GM12878 (cell line): ENCODE measurements at regions not wholly inside any gene's neighbourhood (a gene's known extent, or its start where the extent isn't known, plus 50 kb on each side); places are given as distances from the start of the nearest gene placed in this dataset.

Source experiments
- ATAC-seq: fragments of 200-7000 bp; cut with Tn5 transposase; 3 replicates; pipeline ENCODE4 v1.9.1; 2020; ENCODE audit warnings: mild to moderate bottlenecking, moderate library complexity
- BruUV-seq: library from RNA; stranded (reverse); fragments of 400-500 nt; replicated peaks from 2 replicates; lab custom pipeline; 2021; lab: Mats Ljungman, UMichigan
- CTCF ChIA-PET: fragments of 300-600 bp; sonication (Branson Sonifier 250); formaldehyde crosslinking; extraction: SDS; loops from one replicate; lab custom pipeline; 2021; ENCODE audit warnings: inconsistent platforms; lab: Yijun Ruan, JAX
- POLR2A ChIA-PET: fragments of 350-600 bp; formaldehyde crosslinking; extraction: SDS; loops from one replicate; lab custom pipeline; 2021; ENCODE audit warnings: inconsistent platforms; lab: Charles Lee
- RAD21 ChIA-PET: fragments of 300-600 bp; sonication (Branson Sonifier 250); formaldehyde crosslinking; loops from one replicate; lab custom pipeline; 2023; ENCODE audit warnings: antibody characterized with exemption; ENCODE audit not compliant: unreplicated experiment; lab: Charles Lee
- SMC1A ChIA-PET: fragments of 300-600 bp; sonication (Branson Sonifier 250); formaldehyde crosslinking; loops from one replicate; lab custom pipeline; 2023; ENCODE audit not compliant: unreplicated experiment, uncharacterized antibody; lab: Charles Lee
- DNase-seq: peaks from one replicate; pipeline ENCODE4 v3.0.0-alpha.2; 2011; ENCODE audit warnings: low read depth, low spot score
- FAIRE-seq: peaks from 3 replicates; lab custom pipeline; 2011; peaks lifted over from hg19 to GRCh38; lab: Jason Lieb, UNC
- H2AFZ ChIP-seq: 2 replicates; pipeline ENCODE4 v1.6.0; 2011; ENCODE audit warnings: low read depth, low read length, control low read depth; ENCODE audit not compliant: control insufficient read depth
- H3K27ac ChIP-seq: 2 replicates; pipeline ENCODE4 v1.5.1; 2011; ENCODE audit warnings: control low read depth; ENCODE audit not compliant: control insufficient read depth, insufficient read depth
- H3K27me3 ChIP-seq, 2 experiments: replicated peaks in 1 of 2; 2 replicates each; pipeline versions ENCODE4 v1.6.0 to v1.6.1; 2011; ENCODE audit warnings: low read length in 1 of 2; ENCODE audit not compliant: control insufficient read depth in 2 of 2, insufficient read depth in 2 of 2
- H3K36me3 ChIP-seq, 2 experiments: 2 replicates each; pipeline ENCODE4 v1.5.1; 2011; ENCODE audit warnings: low read length in 1 of 2; ENCODE audit not compliant: control insufficient read depth in 2 of 2, insufficient read depth in 2 of 2
- H3K4me1 ChIP-seq: 2 replicates; pipeline ENCODE4 v1.6.1; 2011; ENCODE audit warnings: mild to moderate bottlenecking, low read length, moderate library complexity, mixed read lengths; ENCODE audit not compliant: control insufficient read depth, insufficient read depth
- H3K4me2 ChIP-seq: 2 replicates; pipeline ENCODE4 v1.6.0; 2011; ENCODE audit warnings: control low read depth; ENCODE audit not compliant: control insufficient read depth, insufficient read depth
- H3K4me3 ChIP-seq: fragments of 200-600 bp; sonication (generic); 2 replicates; pipeline ENCODE4 v1.5.1; 2016
- H3K79me2 ChIP-seq: 2 replicates; pipeline ENCODE4 v1.6.0; 2011; ENCODE audit warnings: low read length; ENCODE audit not compliant: control insufficient read depth, insufficient read depth
- H3K9ac ChIP-seq: 2 replicates; pipeline ENCODE4 v1.8.0; 2011; ENCODE audit warnings: low read length, control low read depth, mixed read lengths; ENCODE audit not compliant: control insufficient read depth, insufficient read depth
- H3K9me3 ChIP-seq: replicated peaks from 3 replicates; pipeline ENCODE4 v1.5.1; 2011; ENCODE audit warnings: mild to moderate bottlenecking, low read length; ENCODE audit not compliant: control insufficient read depth, insufficient read depth
- H4K20me1 ChIP-seq: 2 replicates; pipeline ENCODE4 v1.6.0; 2011; ENCODE audit not compliant: control insufficient read depth, insufficient read depth
- CBX3 ChIP-seq: fragments of 200-600 bp; sonication (generic); IDR thresholded peaks from 2 replicates; pipeline ENCODE4 v1.6.1; 2016; ENCODE audit warnings: low read depth, borderline replicate concordance
- CEBPB ChIP-seq, 2 experiments: fragments of 150-350 bp in 1 of 2; IDR thresholded peaks; 2 replicates each; pipeline ENCODE4 v1.6.1; 2012 to 2014; ENCODE audit warnings: low read depth in 2 of 2, low read length in 2 of 2, borderline replicate concordance in 1 of 2, inconsistent platforms in 1 of 2
- FOXM1 ChIP-seq: IDR thresholded peaks from 2 replicates; pipeline ENCODE4 v1.6.1; 2012; ENCODE audit warnings: low read depth, mild to moderate bottlenecking, inconsistent platforms, low read length, moderate library complexity
- GABPA ChIP-seq: IDR thresholded peaks from 2 replicates; pipeline ENCODE4 v1.6.1; 2014; ENCODE audit warnings: antibody characterized with exemption, low read depth, mild to moderate bottlenecking, inconsistent platforms
- HDAC6 ChIP-seq: fragments of 200-600 bp; sonication (generic); IDR thresholded peaks from one replicate; pipeline ENCODE4 v1.8.0; 2017; ENCODE audit warnings: antibody characterized with exemption; ENCODE audit not compliant: unreplicated experiment
- MYC ChIP-seq: IDR thresholded peaks from 2 replicates; pipeline ENCODE4 v1.6.1; 2011; ENCODE audit warnings: mild to moderate bottlenecking, low read length, moderate library complexity, inconsistent platforms; ENCODE audit not compliant: insufficient read depth, insufficient replicate concordance, insufficient read length, severe bottlenecking
- NFYA ChIP-seq: IDR thresholded peaks from 2 replicates; pipeline ENCODE4 v1.6.1; 2011; ENCODE audit warnings: low read depth, mild to moderate bottlenecking, low read length, improper control_type of control experiment, borderline replicate concordance
- RBBP5 ChIP-seq: fragments of 200-600 bp; sonication (generic); conservative IDR thresholded peaks from 2 replicates; pipeline ENCODE4 v1.6.1; 2016
- SPI1 ChIP-seq: IDR thresholded peaks from 2 replicates; pipeline ENCODE4 v1.6.1; 2011; ENCODE audit warnings: low read depth, mild to moderate bottlenecking, low read length, moderate library complexity, borderline replicate concordance; ENCODE audit not compliant: insufficient read depth
- TAF1 ChIP-seq: IDR thresholded peaks from 2 replicates; pipeline ENCODE4 v1.6.1; 2011; ENCODE audit warnings: mild to moderate bottlenecking, low read depth, low read length, borderline replicate concordance
- ZNF24 ChIP-seq: fragments of 450-650 bp; IDR thresholded peaks from 2 replicates; pipeline ENCODE4 v1.6.1; 2017; ENCODE audit warnings: antibody characterized with exemption, mild to moderate bottlenecking
- WGBS: methylation state at CpG from one replicate; pipeline ENCODE4 v1.1.6; 2016; ENCODE audit warnings: low lambda C conversion rate; ENCODE audit not compliant: insufficient replicate concordance, insufficient coverage; ENCODE audit errors: missing lambda C conversion rate; 5-methylcytosine and 5-hydroxymethylcytosine counted together
- in situ Hi-C: fragments of 300-500 bp; cut with MboI; formaldehyde crosslinking; loops from 9 replicates; pipeline ENCODE4 v1.14.3; 2018; ENCODE audit warnings: mixed read lengths
- intact Hi-C: fragments of 100-400 bp; cut with micrococcal nuclease; formaldehyde crosslinking; loops from one replicate; pipeline ENCODE4 v1.14.2; 2022; ENCODE audit not compliant: unreplicated experiment
- TF ChIP-seq, protein P1 (sequence below): fragments of 450-650 bp; IDR thresholded peaks from 2 replicates; pipeline ENCODE4 v1.6.1; 2017; ENCODE audit warnings: mild to moderate bottlenecking, low read depth, inconsistent platforms; ENCODE audit not compliant: poor library complexity, severe bottlenecking
- TF ChIP-seq, protein P2 (sequence below): IDR thresholded peaks from 2 replicates; pipeline ENCODE4 v1.6.1; 2011; ENCODE audit warnings: low read depth, mild to moderate bottlenecking, low read length, moderate library complexity, borderline replicate concordance; ENCODE audit errors: extremely low read depth

DNA sequence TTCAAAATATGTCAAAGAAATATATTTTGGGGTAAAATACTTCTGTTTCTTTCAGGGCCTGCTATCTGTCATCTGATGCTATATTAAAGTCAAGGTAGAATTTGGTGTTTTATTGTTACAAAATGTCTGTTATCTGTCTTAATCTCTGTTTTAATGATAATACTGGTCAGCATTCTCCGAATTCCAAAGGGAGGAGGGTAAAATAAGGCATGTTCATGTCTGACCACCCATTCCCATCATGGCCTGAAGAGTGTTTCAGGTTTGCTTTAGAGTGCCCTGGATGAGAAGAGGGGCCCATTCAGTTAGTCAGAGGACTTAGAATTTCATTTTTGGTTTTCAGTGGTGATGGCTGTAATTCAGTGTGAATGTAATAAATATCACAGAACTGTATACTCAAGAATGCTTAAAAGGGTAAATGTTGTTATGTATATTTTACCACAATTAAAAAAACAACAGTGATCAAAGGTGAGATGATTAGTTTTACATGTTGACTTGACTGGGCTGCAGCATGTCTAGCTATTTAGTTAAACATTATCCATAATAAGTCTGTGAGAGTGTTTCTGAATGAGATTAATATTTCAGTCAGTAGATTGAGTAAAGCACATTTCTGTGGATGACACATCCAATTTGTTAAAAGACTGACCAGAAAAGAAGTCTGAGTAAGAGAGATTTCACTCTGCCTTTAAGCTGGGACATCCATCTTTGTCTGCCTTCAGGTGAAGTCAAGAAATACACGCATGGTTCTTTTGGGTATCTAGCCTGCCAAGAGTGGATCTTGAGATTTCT is 467.9 kb upstream of the SYT4 start:
- Histone ChIP-seq H3K36me3 (no peaks in the 10 kb centered on the region), H2AFZ (no peak overlapping the region), H3K27ac (no peak overlapping the region), H3K27me3 (no peaks in the 10 kb centered on the region), H3K79me2 (no peaks in the 10 kb centered on the region), H3K9me3 (no peaks in the 10 kb centered on the region), H4K20me1 (no peaks in the 10 kb centered on the region), H3K4me1 (no peaks in the 10 kb centered on the region), H3K9ac (no peak overlapping the region), H3K4me3 (no peak overlapping the region), H3K4me2 (no peak overlapping the region)
- intact Hi-C loops = no loop called here
- SMC1A ChIA-PET = no interaction called here
- BruUV-seq = no TSS peak
- no peak for FAIRE-seq
- no peak for ATAC-seq
- CTCF ChIA-PET = no interaction called here
- POLR2A ChIA-PET = no interaction called here
- no peak for DNase-seq
- 43% methylated on average over 2 of the region's 2 CpGs for WGBS
- TF ChIP-seq ZNF24 (no peak), SPI1 (no peak)
- TF ChIP-seq, all 136 proteins: peak for 0
- RAD21 ChIA-PET = no interaction called here
- in situ Hi-C loops = no loop called here

DNA sequence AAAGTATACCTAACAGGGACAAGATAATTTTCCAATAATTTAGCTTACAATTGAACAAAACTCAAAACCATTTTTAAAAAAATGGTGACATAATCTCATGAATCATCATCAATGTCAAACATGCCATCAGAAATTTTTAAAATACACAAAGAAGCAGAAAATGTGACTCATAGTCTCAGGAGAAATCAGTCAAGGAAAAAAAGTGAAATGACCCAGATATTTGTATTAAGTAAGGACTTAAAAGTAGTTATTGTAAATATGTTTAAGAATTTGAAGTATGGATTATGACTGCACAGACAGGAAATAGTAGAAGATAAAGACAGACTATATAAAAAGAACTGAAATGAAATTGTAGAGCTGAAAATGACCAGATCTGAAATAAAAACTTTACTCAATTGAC is 473.9 kb upstream of the SYT4 start:
- intact Hi-C loops = no loop called here
- in situ Hi-C loops = no loop called here
- no peaks in the 10 kb centered on the region for H3K36me3 ChIP-seq
- ChIA-PET CTCF (no interaction called here), POLR2A (no interaction called here), RAD21 (no interaction called here), SMC1A (no interaction called here)
- FAIRE-seq (no peak), ATAC-seq (no peak), DNase-seq (no peak)
- no peaks in the 10 kb centered on the region for H4K20me1 ChIP-seq
- H2AFZ ChIP-seq = no peak overlapping the region
- H3K27ac ChIP-seq = no peak overlapping the region
- H3K27me3 ChIP-seq = no peaks in the 10 kb centered on the region
- H3K9ac ChIP-seq = no peak overlapping the region
- no peak overlapping the region for H3K4me3 ChIP-seq
- H3K9me3 ChIP-seq = no peaks in the 10 kb centered on the region
- no TSS peak for BruUV-seq
- H3K4me1 ChIP-seq = no peaks in the 10 kb centered on the region
- no peak overlapping the region for H3K4me2 ChIP-seq
- no peaks in the 10 kb centered on the region for H3K79me2 ChIP-seq
- TF ChIP-seq MYC = no peak
- no peak for TF ChIP-seq CEBPB (IDR thresholded peaks at IDR 0.05; ENCODE audit: borderline replicate concordance in 1 of 2, low read depth in 2 of 2, low read length in 2 of 2)
- TF ChIP-seq HDAC6 = no peak
- TF ChIP-seq GABPA = no peak
- TF ChIP-seq TAF1 = no peak
- no peak for TF ChIP-seq RBBP5
- no peak for TF ChIP-seq NFYA
- TF ChIP-seq, protein P1, sequence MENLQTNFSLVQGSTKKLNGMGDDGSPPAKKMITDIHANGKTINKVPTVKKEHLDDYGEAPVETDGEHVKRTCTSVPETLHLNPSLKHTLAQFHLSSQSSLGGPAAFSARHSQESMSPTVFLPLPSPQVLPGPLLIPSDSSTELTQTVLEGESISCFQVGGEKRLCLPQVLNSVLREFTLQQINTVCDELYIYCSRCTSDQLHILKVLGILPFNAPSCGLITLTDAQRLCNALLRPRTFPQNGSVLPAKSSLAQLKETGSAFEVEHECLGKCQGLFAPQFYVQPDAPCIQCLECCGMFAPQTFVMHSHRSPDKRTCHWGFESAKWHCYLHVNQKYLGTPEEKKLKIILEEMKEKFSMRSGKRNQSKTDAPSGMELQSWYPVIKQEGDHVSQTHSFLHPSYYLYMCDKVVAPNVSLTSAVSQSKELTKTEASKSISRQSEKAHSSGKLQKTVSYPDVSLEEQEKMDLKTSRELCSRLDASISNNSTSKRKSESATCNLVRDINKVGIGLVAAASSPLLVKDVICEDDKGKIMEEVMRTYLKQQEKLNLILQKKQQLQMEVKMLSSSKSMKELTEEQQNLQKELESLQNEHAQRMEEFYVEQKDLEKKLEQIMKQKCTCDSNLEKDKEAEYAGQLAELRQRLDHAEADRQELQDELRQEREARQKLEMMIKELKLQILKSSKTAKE = no peak
- no peak for TF ChIP-seq FOXM1
- no peak for TF ChIP-seq CBX3
- TF ChIP-seq SPI1 = no peak
- TF ChIP-seq, protein P2, sequence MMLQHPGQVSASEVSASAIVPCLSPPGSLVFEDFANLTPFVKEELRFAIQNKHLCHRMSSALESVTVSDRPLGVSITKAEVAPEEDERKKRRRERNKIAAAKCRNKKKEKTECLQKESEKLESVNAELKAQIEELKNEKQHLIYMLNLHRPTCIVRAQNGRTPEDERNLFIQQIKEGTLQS = no peak
